AG04449 (cell line): ENCODE measurements at regions not wholly inside any gene's neighbourhood (a gene's known extent, or its start where the extent isn't known, plus 50 kb on each side); places are given as distances from the start of the nearest gene placed in this dataset.

Experiments
- CTCF ChIA-PET: fragments of 350-600 bp; formaldehyde crosslinking; extraction: SDS; loops from one replicate; lab custom pipeline; 2021; ENCODE audit warnings: antibody characterized with exemption; lab: Yijun Ruan, JAX
- POLR2A ChIA-PET: fragments of 400-600, 350-600 bp; formaldehyde crosslinking; extraction: SDS; loops from one replicate; lab custom pipeline; 2020; ENCODE audit warnings: antibody characterized with exemption, inconsistent platforms; lab: Yijun Ruan, JAX
- DNase-seq: peaks from one replicate; pipeline ENCODE4 v3.0.0-alpha.2; 2010; ENCODE audit warnings: low read depth, low spot score
- H3K4me3 ChIP-seq: 2 replicates; pipeline ENCODE4 v1.5.1; 2011; ENCODE audit warnings: low read depth, mild to moderate bottlenecking, control low read depth, low read length
- TF ChIP-seq, protein P1 (sequence below): IDR thresholded peaks from one replicate; pipeline ENCODE4 v1.5.1; 2011; ENCODE audit warnings: mild to moderate bottlenecking, moderate library complexity, low read length, control low read depth, inconsistent platforms; ENCODE audit not compliant: insufficient read depth; ENCODE audit errors: missing control alignments

- no peak overlapping the region for H3K4me3 ChIP-seq
- POLR2A ChIA-PET: no interaction called here
- CTCF ChIA-PET: interaction anchor here (0.6 to 5.4 kb wide), 24 partner anchors 10 to 1792 kb away, joined by 3 to 68 read pairs (median 4); no protein-coding TSS in a partner anchor
- DNase-seq: no peak
- TF ChIP-seq, protein P1, sequence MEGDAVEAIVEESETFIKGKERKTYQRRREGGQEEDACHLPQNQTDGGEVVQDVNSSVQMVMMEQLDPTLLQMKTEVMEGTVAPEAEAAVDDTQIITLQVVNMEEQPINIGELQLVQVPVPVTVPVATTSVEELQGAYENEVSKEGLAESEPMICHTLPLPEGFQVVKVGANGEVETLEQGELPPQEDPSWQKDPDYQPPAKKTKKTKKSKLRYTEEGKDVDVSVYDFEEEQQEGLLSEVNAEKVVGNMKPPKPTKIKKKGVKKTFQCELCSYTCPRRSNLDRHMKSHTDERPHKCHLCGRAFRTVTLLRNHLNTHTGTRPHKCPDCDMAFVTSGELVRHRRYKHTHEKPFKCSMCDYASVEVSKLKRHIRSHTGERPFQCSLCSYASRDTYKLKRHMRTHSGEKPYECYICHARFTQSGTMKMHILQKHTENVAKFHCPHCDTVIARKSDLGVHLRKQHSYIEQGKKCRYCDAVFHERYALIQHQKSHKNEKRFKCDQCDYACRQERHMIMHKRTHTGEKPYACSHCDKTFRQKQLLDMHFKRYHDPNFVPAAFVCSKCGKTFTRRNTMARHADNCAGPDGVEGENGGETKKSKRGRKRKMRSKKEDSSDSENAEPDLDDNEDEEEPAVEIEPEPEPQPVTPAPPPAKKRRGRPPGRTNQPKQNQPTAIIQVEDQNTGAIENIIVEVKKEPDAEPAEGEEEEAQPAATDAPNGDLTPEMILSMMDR: peak; percentile 36
Measured at GRCh38 chr17:70767102-70767701, 597.9 kb downstream of the KCNJ2 start.

DNA sequence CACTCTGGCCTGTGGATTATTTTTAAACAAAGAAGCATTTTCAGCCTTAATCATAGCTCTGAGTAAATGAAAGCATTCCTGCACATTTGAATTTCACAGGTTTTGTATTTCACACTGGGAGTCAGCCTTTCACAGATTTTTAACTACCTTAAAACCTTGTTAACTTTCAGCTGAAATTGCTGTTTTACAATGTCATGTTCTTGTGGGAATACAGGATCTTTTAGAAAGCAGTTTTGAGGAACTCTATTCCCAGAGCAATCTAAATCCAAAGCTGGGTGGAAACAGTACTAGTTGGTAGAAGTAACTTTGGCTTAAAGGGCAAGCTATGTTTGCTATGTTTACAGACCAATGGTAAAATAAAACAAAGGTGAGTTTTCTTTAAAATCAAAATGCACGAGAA is 600.6 kb downstream of the KCNJ2 start:
- POLR2A ChIA-PET: no interaction called here
- H3K4me3 ChIP-seq: no peak overlapping the region
- CTCF ChIA-PET: interaction anchor here (0.9 to 5.4 kb wide), 2 partner anchors 1348 to 1770 kb away, joined by 3 to 68 read pairs; no protein-coding TSS in a partner anchor
- DNase-seq: no peak
- TF ChIP-seq, protein P1: no peak

DNA sequence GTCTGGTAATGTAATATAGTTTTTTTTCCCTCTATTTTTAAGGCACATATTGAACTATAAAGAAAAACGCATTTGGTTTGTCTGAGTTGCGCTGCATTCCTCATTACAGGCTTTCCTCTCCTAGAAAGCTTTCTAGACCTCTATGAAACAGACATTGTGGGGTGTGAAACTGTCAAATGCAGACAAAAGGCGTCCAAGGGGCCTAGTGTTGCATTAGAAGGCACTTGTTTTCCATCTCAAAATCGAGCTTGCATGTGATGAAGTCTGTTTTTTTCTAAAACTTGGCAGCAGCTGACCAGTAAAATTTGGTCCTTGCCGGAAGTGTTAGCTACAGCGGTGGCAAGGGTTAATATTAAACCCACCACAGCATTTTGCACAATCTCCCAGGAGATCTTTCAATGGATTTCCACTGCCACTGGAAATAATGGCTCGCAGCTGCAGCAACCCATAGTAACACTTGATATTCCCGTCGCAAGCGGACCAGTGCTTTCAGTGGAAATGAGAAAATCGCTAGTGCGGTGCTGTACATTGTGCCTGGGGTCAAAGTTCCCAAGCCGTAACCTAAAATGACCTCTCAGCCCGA is 602.6 kb downstream of the KCNJ2 start:
- no peak overlapping the region for H3K4me3 ChIP-seq
- ChIA-PET POLR2A (no interaction called here), CTCF (no interaction called here)
- TF ChIP-seq, protein P1: no peak
- DNase-seq: no peak

- no peak for DNase-seq
- TF ChIP-seq, protein P1: no peak
- ChIA-PET POLR2A (no interaction called here), CTCF (no interaction called here)
- H3K4me3 ChIP-seq: no peak overlapping the region
Measured at GRCh38 chr17:70772761-70773160, 603.4 kb downstream of the KCNJ2 start.

GRCh38 chr17:70773258-70773657 is 603.9 kb downstream of the KCNJ2 start:
- DNase-seq: no peak
- CTCF ChIA-PET: no interaction called here
- H3K4me3 ChIP-seq: no peak overlapping the region
- POLR2A ChIA-PET: no interaction called here
- TF ChIP-seq, protein P1: no peak

- POLR2A ChIA-PET: no interaction called here
- CTCF ChIA-PET: no interaction called here
Measured at GRCh38 chr17:70774339-70775117, 605.2 kb downstream of the KCNJ2 start.

More at GRCh38 chr17:70774339-70775117, 605.2 kb downstream of the KCNJ2 start:
- TF ChIP-seq, protein P1: no peak
- DNase-seq: no peak
- no peak overlapping the region for H3K4me3 ChIP-seq
